Retinal pigment epithelial cell (primary cell): ENCODE measurements at regions not wholly inside any gene's neighbourhood (a gene's known extent, or its start where the extent isn't known, plus 50 kb on each side); places are given as distances from the start of the nearest gene placed in this dataset.

Source experiments
- DNase-seq: peaks from one replicate; pipeline ENCODE4 v3.0.0-alpha.2; 2010; ENCODE audit warnings: low read depth
- H3K4me3 ChIP-seq: 2 replicates; pipeline ENCODE4 v1.5.1; 2011; ENCODE audit warnings: mild to moderate bottlenecking, low read length, control low read depth, moderate library complexity
- CTCF ChIP-seq: conservative IDR thresholded peaks from 2 replicates; pipeline ENCODE4 v1.5.1; 2011; ENCODE audit warnings: low read depth, low read length, control low read depth, inconsistent platforms

- no peak for TF ChIP-seq CTCF
- no peak overlapping the region for H3K4me3 ChIP-seq
- no peak for DNase-seq
Observed at GRCh38 chr11:127806501-127806900, 780.9 kb downstream of the ETS1 start.

GRCh38 chr11:127805771-127806170 is 781.6 kb downstream of the ETS1 start:
- no peak for TF ChIP-seq CTCF
- H3K4me3 ChIP-seq, result no peak overlapping the region
- no peak for DNase-seq

- no peak for TF ChIP-seq CTCF
- no peak for DNase-seq
Observed at GRCh38 chr11:127804747-127805400, 782.5 kb downstream of the ETS1 start.

GRCh38 chr11:127803755-127804154 is 783.6 kb downstream of the ETS1 start:
- no peak for DNase-seq
- no peak for TF ChIP-seq CTCF
- H3K4me3 ChIP-seq, result no peak overlapping the region

More at GRCh38 chr11:127804747-127805400, 782.5 kb downstream of the ETS1 start:
- H3K4me3 ChIP-seq, result no peak overlapping the region

- TF ChIP-seq CTCF, result no peak
- H3K4me3 ChIP-seq, result no peak overlapping the region
- DNase-seq, result no peak
Observed at GRCh38 chr11:127800989-127801688, 786.2 kb downstream of the ETS1 start.

GRCh38 chr11:127795326-127795725 is 792.0 kb downstream of the ETS1 start:
- TF ChIP-seq CTCF, result no peak
- DNase-seq, result no peak

GRCh38 chr11:127791844-127792243 is 791.3 kb upstream of the KIRREL3 start:
- no peak for TF ChIP-seq CTCF
- no peak overlapping the region for H3K4me3 ChIP-seq
- DNase-seq, result no peak

More at GRCh38 chr11:127795326-127795725, 792.0 kb downstream of the ETS1 start:
- no peak overlapping the region for H3K4me3 ChIP-seq
